PC-3 (cell line): ENCODE measurements at regions not wholly inside any gene's neighbourhood (a gene's known extent, or its start where the extent isn't known, plus 50 kb on each side); places are given as distances from the start of the nearest gene placed in this dataset.

ENCODE experiments used
- CTCF ChIP-seq: fragments of 300-600 bp; sonication (generic); conservative IDR thresholded peaks from 2 replicates; pipeline ENCODE4 v1.5.1; 2017; ENCODE audit warnings: antibody characterized with exemption, low read depth, mild to moderate bottlenecking, low read length
- EZH2 ChIP-seq: fragments of 300-600 bp; sonication (generic); IDR thresholded peaks from one replicate; pipeline ENCODE4 v1.6.1; 2017; ENCODE audit warnings: antibody characterized with exemption, mild to moderate bottlenecking, low read length; ENCODE audit not compliant: unreplicated experiment

- no peak for TF ChIP-seq CTCF
- TF ChIP-seq EZH2: no peak
Measured at GRCh38 chr6:98586163-98586562, 248.2 kb upstream of the POU3F2 start.
